ENCODE measurements at regions not wholly inside any gene's neighbourhood (a gene's known extent, or its start where the extent isn't known, plus 50 kb on each side); places are given as distances from the start of the nearest gene placed in this dataset.

- H2AFZ ChIP-seq (ENCODE audit: low read depth, low read length): no peak overlapping the region
- no peaks in the 10 kb centered on the region for H3K9me3 ChIP-seq (ENCODE audit: insufficient read depth, low read depth, low read length)
- Mint-ChIP-seq H3K4me1 (ENCODE audit: low read depth, unreplicated experiment) (no peaks in the 10 kb centered on the region), H3K36me3 (ENCODE audit: low read depth, unreplicated experiment) (no peaks in the 10 kb centered on the region), H3K27ac (ENCODE audit: unreplicated experiment) (no peak overlapping the region), H3K9me3 (ENCODE audit: unreplicated experiment) (peaks cover 4% of the 10 kb centered on the region), H3K27me3 (ENCODE audit: low read depth, unreplicated experiment) (no peaks in the 10 kb centered on the region), H3K4me3 (ENCODE audit: unreplicated experiment) (no peak overlapping the region)
- no peak for DNase-seq (ENCODE audit: low read depth)
- H3K27me3 ChIP-seq (ENCODE audit: insufficient read depth, low read length): no peaks in the 10 kb centered on the region
- H3K4me3 ChIP-seq (ENCODE audit: insufficient read depth, low read depth, low read length): no peak overlapping the region
- no peaks in the 10 kb centered on the region for H3K36me3 ChIP-seq (ENCODE audit: insufficient read depth, low read length)
- TF ChIP-seq EZH2 (IDR thresholded peaks at IDR 0.05; ENCODE audit: insufficient read depth, low read length) (no peak), CTCF (IDR thresholded peaks at IDR 0.05; ENCODE audit: insufficient read depth, low read depth, low read length) (no peak)
- H4K20me1 ChIP-seq (ENCODE audit: insufficient read depth, low read length): no peaks in the 10 kb centered on the region
- H3K27ac ChIP-seq (ENCODE audit: low read depth, low read length): no peak overlapping the region
- no peaks in the 10 kb centered on the region for H3K4me1 ChIP-seq (ENCODE audit: insufficient read depth, low read length)
- no peaks in the 10 kb centered on the region for H3K79me2 ChIP-seq (ENCODE audit: insufficient read depth, low read length)
- H3K9ac ChIP-seq (ENCODE audit: low read length): no peak overlapping the region
- H3K4me2 ChIP-seq (ENCODE audit: low read length): no peak overlapping the region
- no peak for FAIRE-seq
These were observed 546.0 kb downstream of the ZNF804A start for GRCh38 chr2:185144159-185144919.

DNA sequence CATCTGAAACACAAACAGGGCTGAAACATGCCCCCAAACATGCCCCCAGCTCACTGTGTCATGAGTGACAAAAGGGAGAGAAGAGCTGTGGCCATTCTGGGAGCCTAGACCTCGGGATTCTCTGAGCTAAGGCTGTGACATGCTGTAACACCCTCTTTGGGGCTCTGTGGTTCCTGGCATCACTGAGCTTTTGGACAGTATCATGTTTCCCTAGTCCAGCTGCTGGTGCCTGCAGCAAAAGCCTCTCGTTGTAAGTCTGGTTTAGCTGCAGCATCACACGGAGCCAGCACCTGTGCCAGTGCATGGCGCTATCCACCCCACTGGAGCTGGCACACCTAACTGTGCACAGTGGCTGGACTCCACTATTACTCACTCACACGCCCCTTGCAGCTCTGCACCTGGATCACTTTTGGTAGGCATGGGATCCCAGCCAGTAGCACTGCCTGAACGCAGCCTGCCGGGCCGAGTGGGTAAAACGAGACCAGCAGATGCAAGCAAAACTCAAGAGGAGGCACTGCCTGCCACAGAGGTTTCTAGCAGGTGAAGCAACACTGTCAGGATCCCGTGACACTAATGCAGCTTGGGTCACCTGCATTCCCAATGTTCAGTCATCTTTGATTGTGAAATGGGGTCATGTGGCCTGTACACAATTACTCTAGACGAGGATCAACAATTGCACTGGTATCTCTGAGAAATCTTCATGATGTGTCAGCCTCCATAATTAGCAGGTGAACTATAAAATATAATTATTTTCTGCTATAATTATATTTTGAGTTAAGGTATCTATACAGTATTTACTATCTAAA, 547.2 kb downstream of the ZNF804A start:
- Histone ChIP-seq H3K36me3 (ENCODE audit: insufficient read depth, low read length) (no peaks in the 10 kb centered on the region), H2AFZ (ENCODE audit: low read depth, low read length) (no peak overlapping the region), H3K4me2 (ENCODE audit: low read length) (no peak overlapping the region), H3K4me3 (ENCODE audit: insufficient read depth, low read depth, low read length) (no peak overlapping the region), H3K27ac (ENCODE audit: low read depth, low read length) (no peak overlapping the region), H3K9ac (ENCODE audit: low read length) (no peak overlapping the region), H3K79me2 (ENCODE audit: insufficient read depth, low read length) (no peaks in the 10 kb centered on the region), H3K9me3 (ENCODE audit: insufficient read depth, low read depth, low read length) (no peaks in the 10 kb centered on the region), H4K20me1 (ENCODE audit: insufficient read depth, low read length) (no peaks in the 10 kb centered on the region), H3K27me3 (ENCODE audit: insufficient read depth, low read length) (no peaks in the 10 kb centered on the region), H3K4me1 (ENCODE audit: insufficient read depth, low read length) (no peaks in the 10 kb centered on the region)
- no peak for TF ChIP-seq EZH2 (IDR thresholded peaks at IDR 0.05; ENCODE audit: insufficient read depth, low read length)
- TF ChIP-seq CTCF (IDR thresholded peaks at IDR 0.05; ENCODE audit: insufficient read depth, low read depth, low read length): no peak
- H3K4me1 Mint-ChIP-seq (ENCODE audit: low read depth, unreplicated experiment): no peaks in the 10 kb centered on the region
- H3K4me3 Mint-ChIP-seq (ENCODE audit: unreplicated experiment): no peak overlapping the region
- H3K27me3 Mint-ChIP-seq (ENCODE audit: low read depth, unreplicated experiment): no peaks in the 10 kb centered on the region
- H3K9me3 Mint-ChIP-seq (ENCODE audit: unreplicated experiment): no peaks in the 10 kb centered on the region
- FAIRE-seq (no peak), DNase-seq (ENCODE audit: low read depth) (no peak)
- no peaks in the 10 kb centered on the region for H3K36me3 Mint-ChIP-seq (ENCODE audit: low read depth, unreplicated experiment)
- no peak overlapping the region for H3K27ac Mint-ChIP-seq (ENCODE audit: unreplicated experiment)
